Activated T-cell treated with anti-CD3 and anti-CD28 coated beads, Interleukin-2, amount 50 U/mL, for 1 hour (primary cell): ENCODE measurements at regions not wholly inside any gene's neighbourhood (a gene's known extent, or its start where the extent isn't known, plus 50 kb on each side); places are given as distances from the start of the nearest gene placed in this dataset.

ENCODE experiments used
- DNase-seq: peaks from one replicate; pipeline ENCODE4 v3.0.0-alpha.2; 2020

GRCh38 chr17:77883213-77883650 lies 75.3 kb upstream of the TNRC6C start:
- no peak for DNase-seq

GRCh38 chr17:77884019-77884418 lies 74.5 kb upstream of the TNRC6C start:
- DNase-seq, result peak; percentile 52

GRCh38 chr17:77884967-77885641 lies 73.4 kb upstream of the TNRC6C start:
- DNase-seq, result no peak

- no peak for DNase-seq
Measured at GRCh38 chr17:77885678-77886386, 72.7 kb upstream of the TNRC6C start.

- DNase-seq, result no peak
Measured at GRCh38 chr17:77886387-77886728, 72.1 kb upstream of the TNRC6C start.

- no peak for DNase-seq
Measured at GRCh38 chr17:77887110-77887463, 71.4 kb upstream of the TNRC6C start.

- DNase-seq, result peak; percentile 80
Measured at GRCh38 chr17:77887464-77888241, 70.8 kb upstream of the TNRC6C start.

- DNase-seq, result peak; percentile 15
Measured at GRCh38 chr17:77888242-77889134, 70.0 kb upstream of the TNRC6C start.

GRCh38 chr17:77889135-77889505 lies 69.4 kb upstream of the TNRC6C start:
- peak; percentile 14 for DNase-seq

GRCh38 chr17:77889866-77890760 lies 68.4 kb upstream of the TNRC6C start:
- DNase-seq, result peak; percentile 13

GRCh38 chr17:77890771-77891170 lies 67.7 kb upstream of the TNRC6C start:
- DNase-seq, result peak; percentile 14

GRCh38 chr17:77891602-77892001 lies 66.9 kb upstream of the TNRC6C start:
- DNase-seq, result peak; percentile 13

- no peak for DNase-seq
Measured at GRCh38 chr17:77892031-77892430, 66.5 kb upstream of the TNRC6C start.

- DNase-seq, result peak; percentile 20
Measured at GRCh38 chr17:77892469-77893143, 65.9 kb upstream of the TNRC6C start.

GRCh38 chr17:77893144-77894044 lies 65.1 kb upstream of the TNRC6C start:
- DNase-seq, result peak; percentile 23

GRCh38 chr17:77894126-77894956 lies 64.2 kb upstream of the TNRC6C start:
- peak; percentile 19 for DNase-seq

- no peak for DNase-seq
Measured at GRCh38 chr17:77897741-77898301, 60.7 kb upstream of the TNRC6C start.

GRCh38 chr17:77898521-77899434 lies 59.7 kb upstream of the TNRC6C start:
- DNase-seq, result no peak
